ENCODE measurements at regions not wholly inside any gene's neighbourhood (a gene's known extent, or its start where the extent isn't known, plus 50 kb on each side); places are given as distances from the start of the nearest gene placed in this dataset.
"Not testable (repeated sequence)": the region's sequence is repeated elsewhere in the genome, so short reads cannot be mapped to it uniquely, and the experiment has no call there.

DNA sequence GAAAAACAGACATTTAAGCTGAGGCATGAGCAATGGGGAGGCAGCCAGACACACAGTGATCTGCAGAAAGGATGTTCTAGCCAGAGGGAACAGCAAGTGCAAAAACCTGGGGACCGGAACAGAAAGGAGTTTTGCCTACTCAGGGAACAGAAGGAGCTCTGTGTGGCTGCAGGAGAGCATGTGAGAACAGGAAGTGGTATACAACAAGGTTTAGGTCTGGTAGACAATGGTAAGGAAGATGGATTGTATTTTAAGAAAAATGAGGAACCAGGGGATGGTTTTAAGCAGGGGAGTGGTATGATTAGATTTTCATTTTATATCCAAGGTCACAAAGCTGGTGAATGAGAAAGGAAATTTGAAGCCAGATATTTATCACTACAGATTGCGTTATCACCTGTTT, 157.5 kb downstream of the UNC5CL start:
- no peak for DNase-seq

- no peak for DNase-seq
Measured at GRCh38 chr6:40880906-40881305, 158.1 kb downstream of the UNC5CL start.

GRCh38 chr6:40879169-40879568, 159.9 kb downstream of the UNC5CL start:
- no peak for DNase-seq

- DNase-seq: no peak
Measured at GRCh38 chr6:40877362-40877761, 161.7 kb downstream of the UNC5CL start.

DNA sequence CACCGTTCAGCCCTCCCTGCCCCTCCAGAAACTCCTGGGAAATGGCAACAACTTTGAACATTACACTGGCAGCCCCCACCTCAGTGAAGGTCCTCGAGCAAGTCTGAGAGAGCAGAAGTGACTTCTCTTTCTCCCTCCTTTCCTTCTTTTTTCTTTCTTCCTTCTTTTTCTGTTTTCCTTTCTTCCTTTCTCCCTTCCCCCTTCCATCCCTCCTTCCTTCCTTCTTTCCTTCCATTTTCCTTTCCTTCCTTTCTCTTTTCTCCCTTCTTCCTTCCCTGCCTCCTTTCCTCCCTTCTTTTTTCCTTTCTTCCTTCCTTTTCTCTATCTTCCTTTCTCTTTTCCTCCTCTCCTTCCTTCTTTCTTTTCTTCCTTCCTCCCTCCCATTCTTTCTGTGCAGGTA, 162.7 kb downstream of the UNC5CL start:
- no peak for DNase-seq

- no peak for DNase-seq
Measured at GRCh38 chr6:40874495-40874894, 164.5 kb downstream of the UNC5CL start.

- no peak for DNase-seq
Measured at GRCh38 chr6:40871424-40871823, 167.6 kb downstream of the UNC5CL start.

DNA sequence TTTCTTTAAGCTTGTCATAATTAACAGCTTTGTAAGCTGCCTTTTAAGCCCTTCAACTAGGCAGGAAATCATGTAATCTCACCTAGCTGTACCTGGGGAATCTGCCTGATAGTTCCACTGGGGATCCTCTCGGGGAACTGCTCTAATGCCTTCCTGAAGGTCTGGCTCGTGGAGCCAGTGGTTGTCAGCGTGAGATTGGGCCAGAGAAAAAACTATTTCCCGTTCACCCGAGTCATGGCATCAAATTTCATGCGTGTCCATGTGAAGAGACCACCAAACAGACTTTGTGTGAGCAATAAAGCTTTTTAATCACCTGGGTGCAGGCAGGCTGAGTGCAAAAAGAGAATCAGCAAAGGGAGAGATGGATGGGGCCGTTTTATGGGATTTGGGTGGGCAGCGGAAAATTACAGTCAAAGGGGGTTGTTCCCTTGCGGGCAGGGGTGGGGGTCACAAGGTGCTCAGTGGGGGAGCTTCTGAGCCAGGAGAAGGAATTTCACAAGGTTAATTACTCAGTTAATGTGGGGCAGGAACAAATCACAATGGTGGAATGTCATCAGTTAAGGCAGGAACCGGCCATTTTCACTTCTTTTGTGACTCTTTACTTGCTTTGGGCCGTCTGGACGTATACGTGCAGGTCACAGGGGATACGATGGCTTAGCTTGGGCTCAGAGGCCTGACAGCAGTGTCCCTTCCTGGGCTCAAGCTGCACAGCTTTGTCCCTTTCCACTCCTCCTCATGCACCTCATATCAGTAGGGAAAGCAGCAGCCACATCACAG, 170.7 kb downstream of the UNC5CL start:
- DNase-seq: not testable (repeated sequence)

DNA sequence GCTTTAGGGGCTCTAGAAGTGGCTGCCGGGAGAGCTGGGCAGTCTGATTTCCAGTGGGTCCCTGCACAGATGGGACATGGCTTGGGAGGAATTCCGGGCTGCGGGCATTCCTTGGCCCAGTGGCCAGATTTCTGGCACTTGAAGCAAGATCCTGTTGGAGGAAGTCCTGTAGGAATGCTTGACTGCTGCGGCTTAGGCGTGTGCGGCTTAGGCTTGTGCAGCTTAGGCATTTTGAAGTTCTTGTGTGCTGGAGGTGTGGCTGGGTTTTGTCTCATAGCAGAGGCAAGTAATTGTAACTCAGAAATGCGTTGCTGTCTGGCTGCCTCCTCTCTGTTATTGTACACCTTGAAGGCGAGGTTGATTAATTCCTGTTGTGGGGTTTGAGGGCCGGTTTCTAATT, 171.5 kb downstream of the UNC5CL start:
- not testable (repeated sequence) for DNase-seq

DNA sequence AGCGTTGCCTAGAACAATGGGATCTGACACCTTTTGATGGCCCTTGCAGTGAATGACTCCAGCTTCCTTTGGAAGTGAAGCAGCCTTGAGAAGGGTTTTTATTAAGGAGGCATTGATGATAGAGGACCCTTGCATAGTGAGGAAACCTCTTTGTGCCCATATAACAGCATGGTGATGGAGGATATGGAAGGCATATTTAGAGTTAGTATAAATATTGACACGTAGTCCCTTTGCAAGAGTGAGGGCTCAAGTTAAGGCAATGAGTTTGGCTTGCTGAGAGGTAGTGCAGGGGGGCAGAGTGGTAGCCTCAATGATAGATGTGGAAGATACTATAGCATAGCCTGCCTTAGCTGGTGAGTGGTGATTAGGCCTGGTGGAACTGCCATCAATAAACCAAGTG, 173.8 kb downstream of the UNC5CL start:
- not testable (repeated sequence) for DNase-seq

GRCh38 chr6:40860443-40860842, 178.6 kb downstream of the UNC5CL start:
- DNase-seq: no peak

- no peak for DNase-seq
Measured at GRCh38 chr6:40856271-40856670, 182.8 kb downstream of the UNC5CL start.

GRCh38 chr6:40855168-40855880, 183.7 kb downstream of the UNC5CL start:
- DNase-seq: no peak

DNA sequence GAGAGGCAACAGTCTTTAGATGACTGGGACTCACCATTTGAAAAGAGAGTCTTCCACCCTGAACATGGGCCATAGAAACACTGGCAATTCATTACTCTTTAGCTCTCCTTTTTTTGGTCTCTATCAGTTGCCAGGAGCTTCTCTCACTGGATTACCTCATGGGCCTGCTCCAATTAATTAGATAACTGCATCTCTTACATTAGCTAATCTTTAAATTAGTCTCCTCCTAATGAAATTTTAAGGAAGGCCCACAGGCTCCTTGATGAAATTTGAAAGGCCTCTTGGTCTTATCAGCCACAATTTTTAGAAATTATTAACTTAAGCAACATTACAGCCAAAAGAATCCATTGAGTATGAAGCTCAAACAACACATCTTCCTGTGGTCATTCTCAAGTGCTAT, 184.4 kb downstream of the UNC5CL start:
- DNase-seq: no peak

- no peak for DNase-seq
Measured at GRCh38 chr6:40852779-40853373, 186.1 kb downstream of the UNC5CL start.

- no peak for DNase-seq
Measured at GRCh38 chr6:40849546-40849945, 189.5 kb downstream of the UNC5CL start.

- no peak for DNase-seq
Measured at GRCh38 chr6:40848868-40849514, 190.0 kb downstream of the UNC5CL start.

DNA sequence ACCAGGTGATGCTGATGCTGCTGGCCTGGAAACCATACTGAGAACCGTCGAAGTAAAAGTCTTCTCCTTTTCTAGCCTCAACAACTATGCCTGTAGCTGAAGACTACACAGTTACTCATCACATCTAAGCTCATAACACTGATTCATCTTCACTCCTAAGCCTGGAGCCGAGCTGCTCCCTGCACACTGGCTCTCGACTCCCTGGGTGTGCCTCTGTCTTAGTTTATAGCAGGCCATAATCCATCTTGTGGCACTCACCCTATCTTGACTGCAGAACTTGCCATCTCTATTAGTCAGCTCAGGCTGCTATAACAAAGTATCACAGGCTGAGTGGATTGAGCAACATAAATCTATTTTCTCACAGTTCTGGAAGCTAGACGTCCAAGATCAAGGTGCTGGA, 191.0 kb downstream of the UNC5CL start:
- no peak for DNase-seq

- DNase-seq: no peak
Measured at GRCh38 chr6:40845553-40845952, 193.5 kb downstream of the UNC5CL start.

- no peak for DNase-seq
Measured at GRCh38 chr6:40844246-40844645, 194.8 kb downstream of the UNC5CL start.

GRCh38 chr6:40841721-40842120, 197.3 kb downstream of the UNC5CL start:
- DNase-seq: no peak

- DNase-seq: no peak
Measured at GRCh38 chr6:40832691-40833090, 206.3 kb downstream of the UNC5CL start.

- no peak for DNase-seq
Measured at GRCh38 chr6:40831381-40831780, 207.6 kb downstream of the UNC5CL start.

DNA sequence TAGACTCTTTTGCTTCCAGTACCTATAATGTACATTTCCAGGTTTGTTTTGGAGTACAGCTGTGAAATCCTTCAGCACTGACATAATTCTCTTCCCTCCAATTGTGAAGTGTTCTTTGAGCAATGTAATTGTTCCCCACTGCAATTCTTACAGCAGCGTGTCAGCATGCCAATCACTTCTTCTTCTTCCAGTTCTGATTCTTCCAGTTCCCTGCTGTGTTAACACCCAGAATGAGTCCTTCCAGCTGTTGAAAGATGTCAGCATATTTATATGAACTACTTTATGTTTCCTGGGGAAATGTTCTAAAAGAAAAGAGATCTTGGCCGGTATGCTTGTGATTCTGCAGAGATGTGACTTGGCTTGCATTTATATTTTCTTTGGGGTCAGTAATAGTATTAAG, 213.9 kb downstream of the UNC5CL start:
- DNase-seq: no peak
